Prostate gland (tissue), 2 donors: ENCODE measurements at regions not wholly inside any gene's neighbourhood (a gene's known extent, or its start where the extent isn't known, plus 50 kb on each side); places are given as distances from the start of the nearest gene placed in this dataset.

Source experiments
- DNase-seq: peaks from one replicate; pipeline ENCODE4 v3.0.0-alpha.2; 2019; ENCODE audit warnings: low spot score
- H3K27ac ChIP-seq, 2 donors: fragments of 200-600 bp; sonication (generic); 2 replicates each; pipeline ENCODE4 v1.5.1; 2017 to 2019
- H3K27me3 ChIP-seq: fragments of 200-600 bp; sonication (generic); replicated peaks from 2 replicates; pipeline ENCODE4 v1.5.1; 2019; ENCODE audit not compliant: insufficient read depth
- H3K36me3 ChIP-seq, 2 donors: fragments of 200-600 bp; sonication (generic); 1 replicate in 1 of 2; 2 replicates in 1 of 2; pipeline versions ENCODE4 v1.5.1 to v1.8.1; 2017 to 2019
- H3K4me1 ChIP-seq: fragments of 200-600 bp; sonication (generic); replicated peaks from 2 replicates; pipeline ENCODE4 v1.5.1; 2019
- H3K4me3 ChIP-seq, 2 donors: fragments of 200-600 bp; sonication (generic); 2 replicates each; pipeline ENCODE4 v1.5.1; 2017 to 2019
- H3K9me3 ChIP-seq: fragments of 200-600 bp; sonication (generic); 2 replicates; pipeline ENCODE4 v1.5.1; 2017
- CTCF ChIP-seq, 4 experiments: fragments of 200-600 bp in 2 of 4; fragments of 450-650 bp in 2 of 4; sonication (generic) in 2 of 4; IDR thresholded peaks; 1 replicate in 3 of 4; 2 replicates in 1 of 4; pipeline ENCODE4 v1.5.1; 2016 to 2019; ENCODE audit warnings: antibody characterized with exemption in 4 of 4, mild to moderate bottlenecking in 2 of 4, moderate library complexity in 2 of 4
- POLR2A ChIP-seq: fragments of 450-650 bp; IDR thresholded peaks from one replicate; pipeline ENCODE4 v1.6.1; 2016; ENCODE audit warnings: antibody characterized with exemption, mild to moderate bottlenecking
- POLR2AphosphoS5 ChIP-seq: sonication (generic); formaldehyde crosslinking; IDR thresholded peaks from one replicate; pipeline ENCODE4 v1.6.1; 2017; ENCODE audit warnings: antibody characterized with exemption
- WGBS: methylation state at CpG from one replicate; pipeline ENCODE4 v1.1.5; 2018; 5-methylcytosine and 5-hydroxymethylcytosine counted together
- intact Hi-C: fragments of 100-400 bp; cut with DNase I; formaldehyde crosslinking; loops from one replicate; pipeline ENCODE4 v1.14.2; 2022

GRCh38 chr9:105194234-105194633 is 50.2 kb upstream of the SLC44A1 start:
- TF ChIP-seq POLR2AphosphoS5, result no peak
- TF ChIP-seq CTCF (IDR thresholded peaks at IDR 0.05), result no peak
- TF ChIP-seq POLR2A, result no peak
- Histone ChIP-seq H3K4me3 (no peak overlapping the region), H3K9me3 (no peaks in the 10 kb centered on the region), H3K36me3 (no peaks in the 10 kb centered on the region), H3K27ac (no peak overlapping the region), H3K27me3 (no peaks in the 10 kb centered on the region), H3K4me1 (no peaks in the 10 kb centered on the region)
- no peak for DNase-seq
- 72% methylated on average over 4 of the region's 4 CpGs for WGBS
- intact Hi-C loops, result no loop called here
